Epithelial cell of esophagus (primary cell): ENCODE measurements at regions not wholly inside any gene's neighbourhood (a gene's known extent, or its start where the extent isn't known, plus 50 kb on each side); places are given as distances from the start of the nearest gene placed in this dataset.

Experiments
- DNase-seq: peaks from one replicate; pipeline ENCODE4 v3.0.0; 2010; ENCODE audit warnings: low read depth
- H3K4me3 ChIP-seq: 2 replicates; pipeline ENCODE4 v1.5.1; 2011; ENCODE audit warnings: mild to moderate bottlenecking, low read length, control low read depth
- CTCF ChIP-seq: IDR thresholded peaks from 2 replicates; pipeline ENCODE4 v1.5.1; 2011; ENCODE audit warnings: low read depth, mild to moderate bottlenecking, low read length, control low read depth, inconsistent platforms; ENCODE audit not compliant: insufficient read depth; ENCODE audit errors: missing control alignments

GRCh38 chr13:104085611-104086010 lies 1019.4 kb upstream of the SLC10A2 start:
- DNase-seq, result no peak
- no peak overlapping the region for H3K4me3 ChIP-seq
- no peak for TF ChIP-seq CTCF

GRCh38 chr13:104074326-104074725 lies 1008.1 kb upstream of the SLC10A2 start:
- DNase-seq, result no peak
- no peak overlapping the region for H3K4me3 ChIP-seq
- no peak for TF ChIP-seq CTCF

GRCh38 chr13:104071806-104072205 lies 1005.6 kb upstream of the SLC10A2 start:
- DNase-seq, result no peak
- no peak for TF ChIP-seq CTCF
- no peak overlapping the region for H3K4me3 ChIP-seq

- no peak overlapping the region for H3K4me3 ChIP-seq
- no peak for DNase-seq
- TF ChIP-seq CTCF, result no peak
Measured at GRCh38 chr13:104065328-104065727, 999.1 kb upstream of the SLC10A2 start.

- TF ChIP-seq CTCF, result no peak
- H3K4me3 ChIP-seq, result no peak overlapping the region
- DNase-seq, result no peak
Measured at GRCh38 chr13:104057861-104058260, 991.6 kb upstream of the SLC10A2 start.

- DNase-seq, result no peak
- no peak overlapping the region for H3K4me3 ChIP-seq
- TF ChIP-seq CTCF, result no peak
Measured at GRCh38 chr13:104045907-104046306, 979.7 kb upstream of the SLC10A2 start.

- no peak for TF ChIP-seq CTCF
- peak; percentile 30 for DNase-seq
- H3K4me3 ChIP-seq, result no peak overlapping the region
Measured at GRCh38 chr13:104043184-104043583, 977.0 kb upstream of the SLC10A2 start.
